Effector CD4-positive, alpha-beta T cell (primary cell): ENCODE measurements at regions not wholly inside any gene's neighbourhood (a gene's known extent, or its start where the extent isn't known, plus 50 kb on each side); places are given as distances from the start of the nearest gene placed in this dataset.

Source experiments
- DNase-seq: peaks from one replicate; pipeline ENCODE4 v3.0.0-alpha.2; 2020

DNA sequence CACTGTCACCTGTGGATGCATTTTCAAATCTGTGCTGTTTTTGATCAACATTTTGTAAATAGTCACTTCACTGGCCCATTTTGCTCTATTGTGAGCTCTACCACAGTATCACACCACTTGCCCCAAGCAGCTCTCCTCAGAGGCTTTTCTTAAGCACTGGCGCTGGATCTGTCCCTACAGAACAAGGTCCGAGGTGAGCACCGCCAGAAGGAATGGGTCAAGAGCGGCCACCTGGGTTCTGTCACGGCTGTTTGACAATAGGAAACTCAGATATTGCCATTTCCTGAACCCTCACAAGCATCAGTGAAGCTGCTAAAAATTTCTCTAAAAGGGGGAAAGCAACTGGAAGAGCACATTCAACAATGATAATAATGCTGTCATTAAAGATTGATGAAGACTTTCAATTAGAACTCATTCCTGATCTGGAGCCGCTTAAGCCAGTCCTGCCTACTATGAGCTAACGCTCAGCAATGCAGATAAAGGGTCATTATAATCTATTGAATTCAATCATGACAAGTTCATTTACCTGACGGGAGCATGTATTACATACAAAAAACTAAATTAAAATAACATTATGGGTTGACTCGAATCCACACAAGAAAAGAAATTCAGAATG is 514.0 kb downstream of the GALR1 start:
- no peak for DNase-seq

DNA sequence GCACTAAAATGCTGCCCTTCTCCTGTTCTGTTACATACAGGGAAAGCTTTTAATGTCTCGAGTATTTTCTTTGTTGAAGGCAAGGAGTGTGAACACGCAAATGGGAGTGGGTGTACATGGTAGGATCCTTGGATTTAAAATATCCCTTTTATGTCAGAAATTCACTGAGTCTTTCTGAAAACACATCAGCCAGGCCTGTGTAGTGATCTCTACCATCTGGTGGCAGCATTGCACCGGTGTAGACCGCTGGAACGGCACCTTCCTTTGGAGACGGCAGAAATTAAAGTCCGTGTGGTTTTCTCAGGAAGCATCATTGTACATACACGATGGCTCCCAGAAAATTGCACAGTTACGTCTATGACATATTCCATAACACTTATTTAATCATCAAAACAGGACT is 515.8 kb downstream of the GALR1 start:
- DNase-seq: no peak

DNA sequence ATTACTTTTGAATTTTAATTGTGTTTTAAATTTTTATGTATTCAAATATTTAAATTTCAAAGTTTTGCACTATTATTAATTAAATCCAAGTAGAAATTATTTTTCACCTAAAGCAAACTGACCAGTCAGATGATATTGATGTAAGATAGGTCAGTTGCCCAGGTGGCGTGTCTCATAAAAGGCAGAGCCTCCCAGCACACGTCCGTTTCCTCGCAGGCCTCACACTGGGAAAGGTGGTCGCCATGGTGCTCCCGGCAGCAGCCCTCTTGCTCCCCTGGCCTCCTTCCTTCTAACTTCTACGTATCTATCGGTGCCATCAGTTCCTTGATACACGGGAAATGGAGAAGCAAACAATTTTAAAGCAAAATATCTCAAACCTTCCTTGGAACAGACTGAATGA is 516.8 kb downstream of the GALR1 start:
- DNase-seq: no peak

DNA sequence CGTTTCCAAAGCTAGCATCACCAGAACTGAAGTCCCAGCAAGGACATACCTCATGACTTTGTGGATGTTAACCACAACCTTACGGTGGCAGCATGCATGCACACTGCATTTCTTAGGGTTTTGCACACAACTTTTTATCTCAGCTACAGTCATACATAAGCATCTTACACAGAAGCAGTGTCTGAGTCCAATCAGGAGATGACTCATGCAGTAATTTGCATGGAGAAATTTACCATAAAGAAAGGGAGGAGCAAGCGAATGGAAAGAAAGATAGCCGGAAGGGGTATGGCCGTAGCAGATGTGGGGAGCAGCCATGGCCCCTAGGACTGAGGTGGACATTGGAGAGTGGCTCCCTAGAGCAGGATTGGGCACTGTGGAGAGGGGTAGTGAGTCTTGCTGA is 522.5 kb downstream of the GALR1 start:
- DNase-seq: no peak

DNA sequence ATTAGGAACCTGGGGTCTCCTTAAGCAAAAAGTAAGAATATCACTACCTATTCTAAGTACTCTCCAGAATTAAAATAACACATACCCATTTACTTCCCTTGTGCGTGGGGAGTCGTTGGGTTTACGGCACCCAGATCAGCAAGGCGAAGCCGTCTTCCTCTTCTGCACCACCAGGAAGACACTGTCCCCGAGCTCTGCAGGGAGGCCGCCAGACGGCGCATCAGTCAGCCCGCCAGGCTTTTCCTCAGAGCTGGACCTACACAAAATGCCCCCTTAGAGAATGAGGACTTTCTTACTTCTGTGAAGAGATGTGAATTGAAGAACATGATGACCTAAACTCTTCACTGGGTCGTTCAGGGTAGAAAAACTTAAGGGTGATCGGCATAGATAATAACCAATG is 526.5 kb downstream of the GALR1 start:
- no peak for DNase-seq

DNA sequence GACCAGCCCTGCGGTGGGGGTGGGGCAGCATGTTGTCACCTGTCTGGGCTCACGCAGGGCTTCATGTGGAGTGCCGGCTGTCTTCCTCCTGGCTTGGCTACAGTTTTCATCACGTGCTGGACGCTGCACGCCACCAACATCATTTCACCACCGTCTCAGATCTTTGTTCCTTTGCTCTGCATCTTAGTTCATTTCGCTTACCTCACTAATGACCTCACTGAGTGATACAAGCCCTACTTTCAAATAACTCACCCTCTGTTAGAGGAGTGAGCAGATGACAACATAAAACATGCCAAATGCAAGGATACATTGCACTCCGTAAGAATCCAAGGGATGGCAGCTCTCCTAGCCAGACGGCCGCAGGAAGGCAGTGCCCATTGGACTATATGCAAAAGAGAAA is 527.5 kb downstream of the GALR1 start:
- DNase-seq: no peak

DNA sequence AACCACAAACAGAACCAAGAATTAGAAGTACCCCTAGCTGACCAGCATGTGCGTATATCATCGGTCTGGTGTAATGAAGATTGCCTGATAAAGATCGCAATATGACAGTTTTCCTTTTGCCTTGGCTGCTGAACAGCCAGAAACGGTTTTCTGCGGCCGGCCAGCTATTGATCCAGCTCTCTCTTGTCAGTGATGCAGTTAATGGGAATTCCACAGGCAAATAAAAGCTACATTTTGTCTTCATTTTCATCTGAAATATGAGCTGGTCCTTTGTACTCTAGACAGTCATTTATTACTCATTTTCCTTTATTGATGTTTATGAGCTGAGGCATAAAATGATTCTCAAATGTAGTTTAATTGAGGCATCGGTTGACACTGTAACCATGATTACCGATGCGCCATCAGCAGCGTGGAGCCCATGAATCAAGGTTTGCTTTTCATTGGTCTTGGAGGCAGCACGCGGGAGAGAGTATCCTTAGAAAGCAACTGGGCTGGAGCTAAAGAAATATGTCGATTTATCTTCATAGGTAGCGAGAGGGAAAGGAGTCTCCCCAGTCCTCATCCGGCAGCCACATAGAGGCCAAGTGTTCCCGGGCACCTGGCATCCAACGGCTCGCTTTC is 535.2 kb downstream of the GALR1 start:
- no peak for DNase-seq

DNA sequence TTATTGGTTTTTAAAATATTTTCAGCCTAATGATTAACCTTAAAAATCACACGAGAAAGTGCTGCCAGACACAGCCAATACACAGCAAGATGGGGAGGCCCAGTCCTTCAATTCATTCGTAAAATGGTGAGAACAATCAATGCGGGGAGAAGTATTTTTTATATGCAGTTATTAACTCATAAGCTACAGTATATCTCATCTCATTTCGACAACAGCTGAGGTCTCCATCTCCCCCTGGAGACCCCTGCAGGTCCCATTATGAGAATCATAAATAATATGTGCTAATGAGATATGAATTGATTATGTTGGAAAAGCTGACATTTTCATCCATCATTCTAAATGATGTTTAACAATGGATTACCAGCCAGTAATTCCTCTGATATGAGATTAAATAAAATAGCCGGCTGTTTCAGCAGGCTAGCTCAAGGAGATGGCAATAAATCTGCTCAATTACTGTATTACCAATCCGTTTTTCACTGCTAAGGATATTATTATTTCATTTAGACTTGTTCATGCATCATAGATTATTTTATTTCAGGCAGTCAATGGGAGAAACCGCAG is 535.8 kb downstream of the GALR1 start:
- DNase-seq: no peak

DNA sequence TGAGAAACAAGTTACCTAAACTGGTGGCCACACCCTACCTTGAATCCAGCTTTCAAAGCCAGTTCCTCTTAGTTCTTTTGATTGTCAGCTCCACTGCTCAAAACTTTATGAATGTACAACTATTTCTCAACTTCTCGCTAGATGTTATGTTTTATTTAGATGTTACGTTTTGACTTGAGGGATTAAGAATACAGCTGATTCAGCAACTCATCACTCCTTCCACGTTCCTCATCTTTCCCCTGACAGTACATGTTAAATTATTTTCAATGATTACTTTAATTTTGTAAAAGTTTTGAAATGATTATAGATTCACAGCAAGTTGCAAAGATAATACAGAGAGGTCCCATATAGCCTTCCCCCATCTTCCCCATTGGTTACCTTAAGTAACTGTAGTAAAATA is 553.4 kb downstream of the GALR1 start:
- DNase-seq: no peak

DNA sequence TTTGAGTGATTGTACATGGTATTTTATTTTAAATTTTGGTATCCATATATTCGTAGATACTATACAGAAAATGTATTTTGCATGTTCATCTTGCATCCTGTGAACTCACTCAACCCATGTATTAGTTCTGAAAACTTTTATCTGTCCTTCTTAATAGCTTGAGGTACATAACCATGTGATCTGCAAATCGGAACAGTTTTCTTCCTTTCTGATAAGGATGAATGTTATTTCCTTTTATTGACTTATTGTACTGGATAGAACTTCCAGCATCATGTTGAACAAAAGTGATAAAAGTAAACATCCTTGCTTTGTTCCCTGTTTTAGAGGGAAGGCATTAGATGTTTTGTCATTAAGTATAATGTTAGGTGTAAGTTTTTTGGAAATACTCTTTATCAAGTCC is 554.7 kb downstream of the GALR1 start:
- DNase-seq: no peak

DNA sequence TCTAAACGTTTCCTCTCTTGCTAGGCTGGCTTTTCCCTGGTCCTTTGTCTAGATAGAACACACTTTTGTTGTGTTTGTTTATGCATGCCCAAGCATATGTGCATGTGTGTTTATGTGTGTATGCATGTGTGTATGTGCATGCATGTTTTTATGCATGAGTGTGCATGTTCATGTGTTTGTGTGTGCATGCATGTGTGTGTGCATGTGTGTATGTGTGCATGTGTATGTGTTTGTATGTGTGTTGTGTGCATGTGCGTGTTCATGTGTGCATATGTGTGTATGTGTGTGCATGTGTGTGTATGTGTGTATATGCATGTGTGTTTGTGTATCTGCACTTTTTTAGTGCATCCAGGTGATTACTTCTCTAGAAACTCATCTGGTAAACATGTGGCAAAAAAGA is 558.0 kb downstream of the GALR1 start:
- no peak for DNase-seq

DNA sequence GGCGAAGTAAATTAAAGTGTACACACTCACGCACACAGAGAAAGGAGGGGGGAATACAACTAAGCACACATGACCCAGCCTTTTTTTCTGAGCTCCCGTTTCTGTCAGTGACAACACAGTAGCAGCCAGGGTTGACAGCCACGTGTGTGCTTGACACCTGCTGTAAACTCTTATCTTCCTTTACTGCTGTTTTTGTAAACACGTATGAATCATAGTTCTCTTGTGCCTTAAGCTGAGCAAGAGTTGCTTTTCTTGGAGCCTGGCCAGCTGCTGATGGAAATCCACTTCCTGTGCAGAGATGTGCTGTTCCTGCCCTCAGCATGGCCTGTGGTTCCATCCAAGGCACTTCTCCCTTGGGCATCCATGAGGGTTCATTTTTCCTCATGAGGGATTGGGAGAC is 561.9 kb downstream of the GALR1 start:
- DNase-seq: no peak

DNA sequence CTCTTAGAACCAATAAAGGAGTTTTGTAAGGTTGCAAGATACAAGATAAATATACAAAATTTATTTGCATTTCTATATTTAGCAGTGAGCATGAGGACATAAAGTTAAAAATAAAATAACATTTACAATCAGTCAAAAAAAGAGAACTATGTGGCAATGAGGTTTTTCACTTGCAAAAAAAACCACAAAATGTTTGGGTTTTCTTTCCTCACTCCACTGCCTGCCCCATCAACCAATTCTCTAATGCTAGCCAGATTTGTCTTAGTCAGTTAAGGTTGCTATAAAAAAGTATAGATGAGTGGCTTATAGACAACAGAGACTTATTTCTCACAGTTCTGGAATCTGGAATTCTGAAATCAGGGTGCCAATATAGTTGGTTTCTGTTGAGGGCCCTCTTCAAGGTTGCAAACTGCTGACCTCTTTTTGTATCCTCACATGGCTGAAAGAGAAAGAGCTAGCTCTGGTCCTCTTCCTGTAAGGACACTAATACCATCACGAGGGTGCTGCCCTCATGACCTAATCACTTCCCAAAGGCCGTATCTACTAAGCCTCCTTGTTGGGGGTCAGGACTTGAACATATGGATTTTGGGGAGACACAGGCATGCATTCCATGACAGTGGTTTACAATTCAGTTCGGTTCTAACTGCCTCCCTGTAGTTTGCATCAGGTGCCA is 566.2 kb downstream of the GALR1 start:
- DNase-seq: no peak

DNA sequence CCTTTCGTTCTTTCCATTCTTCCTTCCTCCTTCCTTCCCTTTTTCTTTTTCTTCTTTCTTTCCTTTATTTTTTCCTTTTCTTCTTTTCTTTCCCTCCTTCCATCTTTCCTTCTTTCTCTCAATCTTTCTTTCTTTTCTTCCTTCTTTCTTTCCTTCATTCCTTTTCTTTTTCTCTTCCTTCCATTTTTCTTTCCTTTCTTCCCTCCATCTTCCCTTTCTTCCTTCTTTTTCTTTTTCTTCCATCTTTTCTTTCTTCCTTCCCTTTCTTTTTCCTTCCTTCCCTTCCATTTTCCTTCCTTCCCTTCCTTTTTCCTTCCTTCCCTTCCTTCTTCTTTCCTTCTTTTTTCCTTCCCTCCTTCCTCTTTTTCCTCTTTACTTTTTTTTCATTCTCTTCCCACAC is 568.7 kb downstream of the GALR1 start:
- DNase-seq: no peak

DNA sequence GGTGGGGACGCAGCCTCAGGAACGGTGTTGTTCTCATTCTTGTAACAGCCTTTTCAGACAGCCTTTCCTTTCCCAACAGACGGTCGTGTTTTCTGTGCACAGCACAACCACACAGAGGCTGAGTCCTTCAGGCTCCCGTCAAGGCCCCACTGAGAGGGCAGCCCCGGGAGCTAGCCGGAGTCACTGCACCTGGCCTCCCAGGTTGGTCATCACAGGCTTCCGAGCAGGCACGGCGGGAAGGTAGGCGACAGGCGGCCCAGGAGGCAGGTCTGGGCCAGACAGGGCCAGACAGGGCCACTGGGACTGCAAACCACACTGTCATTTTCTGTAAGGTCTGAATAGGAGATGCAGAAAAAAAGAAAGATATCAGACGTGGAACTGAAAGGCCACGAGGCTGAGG is 570.8 kb downstream of the GALR1 start:
- DNase-seq: no peak

DNA sequence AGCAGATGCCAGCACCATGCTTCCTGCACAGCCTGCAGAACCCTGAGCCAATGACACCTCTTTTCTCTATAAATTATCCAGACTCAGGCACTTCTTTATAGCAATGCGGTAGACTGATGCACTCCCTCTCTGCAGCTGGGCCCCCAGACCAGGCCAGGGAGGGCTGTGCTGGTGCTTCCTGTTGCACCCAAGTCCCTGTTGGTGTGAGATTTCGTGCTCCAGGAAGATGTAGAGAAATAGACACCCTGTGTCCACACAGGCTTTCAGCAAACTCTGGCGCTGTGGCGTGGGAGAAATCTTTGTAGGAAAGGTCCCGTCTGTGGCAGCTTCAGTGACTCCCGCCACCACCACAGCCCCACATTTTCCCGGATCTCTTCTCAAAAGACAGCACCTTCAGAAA is 572.2 kb downstream of the GALR1 start:
- no peak for DNase-seq

DNA sequence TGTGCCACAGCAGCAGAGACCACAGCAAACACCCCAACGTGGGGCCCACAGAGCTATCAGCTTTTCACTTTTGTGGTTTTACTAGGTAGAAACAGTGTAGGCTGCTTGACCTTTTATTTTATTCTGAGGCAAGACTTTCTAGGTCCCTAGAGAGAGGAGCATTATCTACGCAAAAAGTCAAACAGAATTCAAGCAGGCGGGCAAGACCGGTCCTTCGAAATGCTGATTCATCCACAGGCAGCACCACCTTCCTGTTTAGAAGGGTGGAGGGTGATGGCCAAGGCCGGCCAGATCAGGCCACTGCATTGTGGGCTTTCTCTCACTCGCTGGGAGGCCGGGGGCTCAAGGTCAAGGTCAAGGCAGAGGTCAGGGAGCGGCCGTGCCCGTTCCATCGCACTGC is 573.0 kb downstream of the GALR1 start:
- DNase-seq: no peak

DNA sequence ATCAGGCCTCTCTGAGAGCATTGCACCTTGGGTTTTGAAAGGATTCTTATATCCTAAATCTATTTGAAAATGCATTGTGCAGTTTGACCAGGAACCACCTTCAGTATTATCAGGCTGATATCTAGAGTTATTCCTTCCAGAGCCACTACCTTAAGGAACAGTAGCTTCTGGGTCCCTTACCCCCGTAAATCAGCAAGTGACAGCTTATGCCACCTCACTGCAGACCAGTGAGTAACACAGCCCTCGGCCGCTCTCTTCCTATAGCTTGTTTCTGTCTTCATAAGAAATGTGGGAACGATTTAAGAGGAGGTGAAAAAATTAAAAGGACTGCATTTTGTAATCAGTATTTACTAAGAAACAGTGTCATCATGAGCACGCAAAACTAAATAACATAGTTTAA is 584.2 kb downstream of the GALR1 start:
- no peak for DNase-seq

DNA sequence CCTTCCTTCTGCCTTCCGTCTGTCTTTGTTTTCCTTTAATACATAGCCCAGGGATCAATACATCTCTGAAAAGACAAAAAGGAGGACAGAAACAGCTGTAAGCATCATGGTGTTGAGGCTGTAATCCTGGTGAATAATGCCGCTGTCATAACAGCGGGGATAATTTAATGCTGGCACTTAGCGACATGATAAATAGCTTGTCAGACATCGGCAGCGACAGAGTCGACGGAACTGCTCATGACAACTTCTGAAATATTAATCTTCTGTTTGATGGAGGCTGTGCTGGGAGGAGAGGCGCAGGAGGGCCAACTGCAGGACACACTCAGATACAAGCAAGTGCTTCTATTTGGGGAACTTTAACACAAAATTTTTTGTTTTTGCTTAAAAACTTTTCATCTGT is 602.2 kb downstream of the GALR1 start:
- no peak for DNase-seq

DNA sequence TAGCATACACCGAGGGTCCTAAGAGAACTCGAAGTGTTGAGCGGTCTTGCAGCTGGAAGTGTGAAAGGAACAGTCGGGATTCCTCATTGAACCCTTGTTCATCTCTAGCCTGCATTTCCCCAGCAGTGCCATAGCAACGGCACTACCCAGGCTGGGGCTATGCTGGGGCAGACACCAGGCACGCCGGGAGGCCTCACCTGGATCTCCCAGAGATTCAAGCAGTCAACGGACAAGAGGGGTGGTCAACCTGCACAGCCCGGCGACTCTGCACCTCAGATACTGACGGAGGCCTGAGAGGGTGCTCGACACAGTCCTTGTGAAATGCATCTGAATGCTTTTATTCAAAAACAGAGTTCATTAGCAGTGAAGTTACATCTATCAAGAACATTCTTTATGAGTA is 604.2 kb downstream of the GALR1 start:
- DNase-seq: no peak

DNA sequence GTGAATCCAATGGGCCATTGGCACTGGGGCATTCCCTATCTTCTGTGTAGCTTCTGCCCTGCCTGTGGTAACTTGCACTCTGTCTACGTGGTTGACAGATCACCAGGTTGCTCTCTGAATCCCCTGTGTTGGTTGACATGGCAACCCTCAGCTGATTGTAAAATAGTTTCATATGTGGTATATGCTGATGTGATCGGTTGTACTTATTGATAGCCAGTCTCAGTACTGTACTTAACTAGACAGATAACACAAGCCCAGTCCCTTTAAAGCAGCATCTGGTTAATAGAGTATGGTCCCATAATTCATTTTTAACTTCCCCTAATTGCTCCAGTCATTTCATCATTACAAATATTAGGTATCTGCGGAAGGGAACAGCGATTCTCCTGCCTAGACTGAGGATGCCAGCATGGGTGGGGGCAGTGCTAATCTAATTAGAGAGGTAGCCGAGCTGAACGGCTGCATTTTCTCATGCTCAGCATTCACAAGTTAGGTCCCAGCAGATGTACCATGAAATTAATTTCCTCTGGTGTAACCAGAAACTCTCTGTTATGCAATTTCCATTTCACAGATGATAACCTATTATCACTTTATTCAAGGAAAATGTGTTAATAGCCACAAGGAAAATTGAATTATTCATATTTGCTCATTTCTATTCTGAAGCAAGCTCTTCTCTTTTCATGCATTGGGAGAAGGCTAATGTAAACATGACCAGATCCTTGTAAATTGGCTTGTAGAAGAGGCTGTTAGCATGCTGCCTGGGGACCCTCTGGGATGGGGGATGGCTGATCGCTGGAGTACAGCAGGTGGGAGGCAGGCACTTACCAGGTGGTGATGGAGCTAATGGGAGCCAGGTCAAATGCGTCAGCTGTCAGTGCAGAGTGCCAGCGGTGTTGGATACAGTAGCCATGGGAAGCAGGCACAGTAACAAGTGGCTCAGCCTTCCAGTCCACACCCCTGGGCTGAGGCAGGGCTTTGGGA is 608.3 kb downstream of the GALR1 start:
- DNase-seq: no peak

DNA sequence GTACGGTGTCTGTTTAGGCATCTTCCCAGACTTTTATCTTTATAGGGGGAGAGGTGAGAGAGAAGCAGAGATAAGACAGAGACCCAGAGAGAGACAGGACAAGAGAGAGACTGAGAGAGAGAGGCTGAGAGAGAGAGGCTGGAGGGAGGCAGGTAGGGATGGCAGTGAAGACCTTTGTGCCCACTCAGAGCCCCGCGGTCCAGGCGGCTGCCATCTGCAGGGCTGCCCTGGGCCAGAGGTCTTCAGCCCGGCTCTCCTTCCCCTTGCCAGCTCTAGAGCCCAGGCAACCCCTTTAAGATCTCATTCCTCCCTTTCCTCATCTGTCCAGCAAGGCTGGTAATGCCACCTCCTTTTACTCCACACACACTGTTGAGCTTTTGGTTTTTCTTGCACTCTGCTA is 610.0 kb downstream of the GALR1 start:
- no peak for DNase-seq

DNA sequence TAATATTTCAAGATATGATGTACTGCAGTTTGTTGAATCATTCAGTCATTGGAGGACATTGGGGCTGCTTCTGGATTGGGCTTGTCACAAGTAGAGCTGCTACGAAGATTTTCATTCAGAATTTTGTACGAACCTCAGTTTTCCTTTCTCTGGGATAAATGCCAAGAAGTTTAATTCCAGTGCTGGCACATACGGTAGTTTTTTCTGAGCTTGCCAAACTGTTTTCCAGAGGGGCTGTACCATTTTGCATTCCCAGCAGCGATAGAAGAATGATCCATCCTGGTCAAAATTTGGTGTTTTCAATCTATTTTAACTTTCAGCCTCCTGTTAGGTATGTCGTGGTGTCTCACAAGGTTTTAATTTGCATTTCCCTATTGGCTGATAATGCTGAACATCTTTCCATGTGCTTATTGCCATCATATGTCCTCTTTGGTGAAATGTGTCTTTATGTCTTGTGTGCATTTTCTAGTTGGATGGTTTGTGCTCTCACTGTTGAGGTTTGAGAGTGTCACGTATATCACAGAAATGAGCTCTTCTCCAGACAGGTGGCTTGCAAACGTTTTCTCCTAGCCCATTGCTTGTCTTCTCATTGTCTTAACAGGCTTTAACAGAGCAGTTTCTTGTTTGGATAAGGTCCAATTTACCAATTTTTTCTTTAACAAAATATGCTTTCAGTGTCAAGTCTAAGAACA is 612.6 kb downstream of the GALR1 start:
- DNase-seq: no peak
